ENCODE measurements at regions not wholly inside any gene's neighbourhood (a gene's known extent, or its start where the extent isn't known, plus 50 kb on each side); places are given as distances from the start of the nearest gene placed in this dataset.

DNA sequence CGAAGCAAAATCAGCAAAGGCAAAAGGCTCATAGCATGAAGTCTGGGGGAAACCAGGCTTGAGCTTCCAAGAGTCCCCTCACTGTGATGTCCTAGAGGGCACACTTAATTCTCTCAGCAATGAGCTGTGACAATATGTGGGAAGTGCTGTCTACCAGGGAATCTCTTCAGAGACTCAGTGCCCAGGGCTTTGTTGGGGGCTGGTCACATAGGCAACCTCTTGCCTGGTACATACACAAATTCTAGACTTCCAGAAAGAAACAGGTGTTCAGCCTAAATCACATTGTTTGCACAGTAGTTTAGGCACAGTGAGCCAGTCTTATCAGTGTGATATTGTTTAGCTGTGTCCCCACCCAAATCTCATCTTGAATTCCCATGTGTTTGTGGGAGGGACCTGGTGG is 400.5 kb downstream of the PRDM2 start:
- no peak for TF ChIP-seq POLR2A (IDR thresholded peaks at IDR 0.05)
- TF ChIP-seq, protein P1, sequence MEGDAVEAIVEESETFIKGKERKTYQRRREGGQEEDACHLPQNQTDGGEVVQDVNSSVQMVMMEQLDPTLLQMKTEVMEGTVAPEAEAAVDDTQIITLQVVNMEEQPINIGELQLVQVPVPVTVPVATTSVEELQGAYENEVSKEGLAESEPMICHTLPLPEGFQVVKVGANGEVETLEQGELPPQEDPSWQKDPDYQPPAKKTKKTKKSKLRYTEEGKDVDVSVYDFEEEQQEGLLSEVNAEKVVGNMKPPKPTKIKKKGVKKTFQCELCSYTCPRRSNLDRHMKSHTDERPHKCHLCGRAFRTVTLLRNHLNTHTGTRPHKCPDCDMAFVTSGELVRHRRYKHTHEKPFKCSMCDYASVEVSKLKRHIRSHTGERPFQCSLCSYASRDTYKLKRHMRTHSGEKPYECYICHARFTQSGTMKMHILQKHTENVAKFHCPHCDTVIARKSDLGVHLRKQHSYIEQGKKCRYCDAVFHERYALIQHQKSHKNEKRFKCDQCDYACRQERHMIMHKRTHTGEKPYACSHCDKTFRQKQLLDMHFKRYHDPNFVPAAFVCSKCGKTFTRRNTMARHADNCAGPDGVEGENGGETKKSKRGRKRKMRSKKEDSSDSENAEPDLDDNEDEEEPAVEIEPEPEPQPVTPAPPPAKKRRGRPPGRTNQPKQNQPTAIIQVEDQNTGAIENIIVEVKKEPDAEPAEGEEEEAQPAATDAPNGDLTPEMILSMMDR (IDR thresholded peaks at IDR 0.05), result no peak
